Tongue (tissue), 1 donor: ENCODE measurements at regions not wholly inside any gene's neighbourhood (a gene's known extent, or its start where the extent isn't known, plus 50 kb on each side); places are given as distances from the start of the nearest gene placed in this dataset.
A peak's percentile ranks its signal among the peaks of the same experiment; 100 is the strongest.

Source experiments
- DNase-seq: peaks from one replicate; pipeline ENCODE4 v3.0.0-alpha.2; 2015

DNA sequence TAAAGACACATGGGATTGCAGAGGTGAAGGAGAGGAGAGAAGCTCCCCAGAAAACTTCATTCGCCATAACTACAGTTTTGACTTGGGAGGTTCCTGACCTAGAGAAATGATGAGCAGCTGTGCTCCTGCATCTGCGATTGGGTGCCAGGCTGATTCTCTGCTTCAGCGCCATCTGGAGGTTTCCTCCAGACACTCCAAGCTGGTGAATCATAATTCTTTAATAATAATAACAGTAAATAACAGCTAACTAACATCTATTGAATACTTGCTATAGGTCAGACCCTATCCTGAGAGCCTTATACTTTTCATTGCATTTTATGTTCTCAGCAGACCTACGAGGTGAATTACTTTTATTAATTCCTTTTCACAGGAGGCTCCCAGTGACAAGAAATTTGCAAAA is 575.8 kb downstream of the TOX3 start:
- DNase-seq = peak; percentile 19

DNA sequence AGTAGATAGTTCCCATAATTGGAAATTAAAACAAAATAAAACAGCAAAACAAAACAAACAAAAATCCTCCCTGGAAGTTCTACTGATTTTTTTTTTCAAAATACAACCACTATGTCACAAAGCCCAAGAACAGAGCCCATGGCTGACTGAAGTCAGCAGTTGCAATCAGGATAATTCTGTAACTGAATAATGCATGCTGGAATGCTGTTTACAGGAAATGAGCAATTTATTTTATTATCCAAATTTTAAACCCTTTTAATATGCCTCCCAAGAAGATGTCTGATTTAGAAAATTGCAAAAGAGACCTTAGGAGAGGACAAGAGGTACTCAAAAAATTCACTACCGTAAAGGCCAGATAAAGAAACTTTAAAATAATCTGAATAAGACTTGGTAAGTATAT is 578.2 kb downstream of the TOX3 start:
- DNase-seq = no peak

DNA sequence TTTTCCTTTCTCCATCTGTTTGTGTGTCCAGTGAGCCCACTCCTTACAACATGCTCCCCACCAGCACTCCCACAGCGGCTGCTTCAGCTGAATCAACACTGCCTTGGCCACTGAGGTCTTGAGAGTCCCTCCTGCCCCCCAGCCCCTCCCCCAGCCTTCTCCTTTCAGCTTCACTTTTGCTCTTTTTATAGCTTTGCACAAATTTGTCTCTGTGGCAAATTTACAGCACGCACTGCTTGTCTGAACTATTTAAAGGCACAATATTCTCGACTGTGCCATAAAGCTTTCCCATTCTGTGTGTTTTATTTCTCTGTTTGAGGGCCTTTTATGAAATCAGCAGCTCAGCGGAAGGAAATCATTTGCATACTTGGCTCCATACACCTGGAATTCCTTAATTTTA is 579.3 kb downstream of the TOX3 start:
- DNase-seq = no peak

DNA sequence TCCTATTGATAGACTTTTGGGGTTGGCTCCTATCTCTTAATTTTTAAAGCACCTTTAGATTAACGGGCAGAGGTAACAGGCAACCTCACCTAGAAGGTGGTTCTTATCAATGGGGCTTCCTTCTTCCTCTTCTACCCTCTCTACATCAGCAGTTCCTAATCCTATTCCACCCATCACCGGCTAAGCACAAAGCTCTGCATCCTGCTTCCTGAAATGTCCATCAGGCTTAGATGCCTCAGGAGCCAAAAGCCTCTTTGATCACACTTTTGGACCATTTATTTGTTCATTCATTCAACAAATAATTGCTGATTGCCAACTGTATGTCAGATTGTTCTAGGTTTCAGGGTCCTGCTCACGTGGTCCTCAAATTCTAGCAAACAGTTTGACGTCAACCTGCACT is 586.0 kb downstream of the TOX3 start:
- no peak for DNase-seq

DNA sequence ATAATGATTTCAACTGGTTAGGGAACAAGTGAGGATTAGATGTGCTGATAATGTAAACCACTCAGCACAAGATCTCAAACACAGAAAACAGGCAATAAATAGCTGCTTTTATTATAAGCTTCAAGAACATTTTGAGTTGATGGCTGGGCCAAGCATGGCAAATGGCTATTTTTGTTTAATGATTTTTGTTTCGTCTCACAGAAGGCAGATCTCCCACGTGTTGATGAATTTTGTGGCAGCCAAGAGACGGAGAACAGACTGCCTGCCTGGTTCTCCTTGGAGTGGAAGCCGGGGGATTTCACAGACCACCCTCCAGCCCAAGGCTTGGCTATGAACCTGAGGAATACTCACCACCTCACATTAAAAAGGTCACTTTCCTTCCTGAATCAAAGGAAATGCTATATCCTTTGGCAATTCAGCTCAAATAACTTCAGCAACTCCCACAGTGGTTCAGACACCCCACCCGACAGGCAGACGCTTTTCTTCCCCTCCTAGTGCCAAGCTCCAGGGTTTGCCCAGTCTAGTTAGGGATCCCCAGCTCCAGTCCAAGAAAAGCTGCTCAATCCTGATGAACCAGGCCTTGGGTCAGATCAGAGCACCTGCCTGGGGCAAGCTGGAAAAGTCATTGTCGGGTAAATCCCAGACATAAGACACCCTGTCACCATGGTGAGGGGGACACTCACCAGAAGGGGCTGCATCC is 593.5 kb downstream of the TOX3 start:
- no peak for DNase-seq

DNA sequence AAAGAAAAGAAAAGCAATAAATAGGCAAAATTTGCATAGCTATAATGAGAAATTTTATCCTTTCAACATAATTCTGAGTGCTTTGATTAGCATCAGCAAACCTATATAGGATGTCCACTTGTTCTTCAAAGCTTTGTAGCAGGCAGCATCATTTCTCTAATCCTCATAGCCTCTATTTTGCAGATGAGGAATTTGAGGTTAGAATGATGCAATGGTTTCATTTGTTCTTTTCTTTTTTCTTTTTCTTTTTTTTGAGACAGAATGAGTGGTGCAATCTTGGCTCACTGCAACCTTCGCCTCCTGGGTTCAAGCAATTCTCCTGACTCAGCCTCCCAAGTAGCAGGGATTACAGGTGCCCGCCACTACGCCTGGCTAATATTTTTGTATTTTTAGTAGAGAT is 594.4 kb downstream of the TOX3 start:
- DNase-seq = no peak

DNA sequence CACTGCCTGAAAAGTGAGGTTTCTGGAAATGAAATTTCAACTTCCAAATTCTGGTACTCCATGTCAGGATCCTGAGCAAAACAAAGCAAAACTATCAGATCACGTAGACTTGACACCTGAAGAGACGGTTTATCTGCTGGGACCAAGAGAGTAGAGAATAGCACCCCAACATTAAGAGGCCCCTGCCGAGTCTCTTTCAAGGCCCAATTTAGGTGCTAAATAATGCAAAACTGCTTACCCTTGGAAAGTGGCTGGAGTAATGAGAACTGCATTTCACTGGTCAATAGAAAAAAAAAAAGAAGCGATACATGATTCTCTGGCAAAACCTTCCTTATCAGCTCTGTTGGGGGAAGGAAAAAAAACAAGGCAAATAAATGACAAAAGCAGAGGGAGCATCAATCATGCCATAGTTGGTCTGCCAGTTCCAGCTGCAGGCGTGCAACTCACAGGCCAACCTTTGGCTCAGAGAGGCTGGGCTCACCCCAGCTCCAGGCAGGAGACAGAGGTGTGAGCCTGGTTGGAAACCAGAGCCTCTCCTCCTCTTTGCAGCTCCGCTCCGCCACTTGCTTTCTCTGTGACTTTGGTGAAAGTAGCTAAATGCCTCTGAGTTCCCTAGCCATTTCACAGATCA is 595.2 kb downstream of the TOX3 start:
- no peak for DNase-seq

DNA sequence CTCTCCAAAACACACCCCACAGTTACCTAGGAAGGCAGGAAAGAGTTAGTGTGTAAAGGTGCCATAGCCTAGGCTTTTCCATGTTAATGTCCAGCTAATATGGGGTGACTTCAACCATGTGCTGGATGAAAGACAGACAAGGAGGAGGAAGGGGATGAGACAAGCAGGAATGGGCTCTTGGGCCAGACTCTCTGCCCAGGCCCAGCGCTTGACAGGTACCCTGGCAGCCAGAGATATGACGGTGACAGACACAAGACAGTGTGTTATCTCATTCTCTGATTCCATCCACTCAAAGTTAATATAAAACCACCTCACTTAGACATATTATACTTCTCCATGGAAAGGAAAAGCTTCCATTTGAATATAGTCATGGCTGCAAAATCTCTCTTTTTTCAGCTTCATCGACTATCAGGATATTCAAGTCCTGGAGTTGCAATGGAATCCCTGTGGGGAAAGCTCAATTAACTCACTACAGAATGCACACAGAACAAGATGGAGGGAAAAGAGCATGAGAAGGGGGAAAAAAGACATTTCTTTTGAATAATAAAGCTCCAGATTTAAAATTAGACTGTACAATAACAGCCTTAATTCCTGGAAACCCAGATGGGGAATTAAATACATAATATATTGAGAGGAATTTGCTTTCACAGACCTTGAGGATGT is 596.7 kb downstream of the TOX3 start:
- no peak for DNase-seq

DNA sequence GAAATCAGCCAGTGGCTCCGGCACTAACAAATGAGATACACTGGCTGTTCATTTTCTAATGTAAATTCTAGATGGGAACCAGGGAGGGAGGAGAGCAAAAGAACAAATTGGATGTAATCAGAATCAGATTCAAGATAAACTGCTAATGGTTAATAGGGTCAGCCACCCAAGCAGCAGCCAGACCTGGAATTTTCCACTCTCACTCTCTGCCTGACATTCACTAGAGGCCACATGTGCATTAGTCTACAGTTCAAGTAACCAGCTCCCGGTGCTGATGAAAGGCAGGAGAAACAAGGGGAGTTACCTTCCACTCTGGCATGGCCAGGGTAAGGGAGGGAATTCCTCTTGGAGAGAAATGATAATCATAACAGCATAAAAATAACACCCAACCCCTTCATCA is 597.7 kb downstream of the TOX3 start:
- DNase-seq = no peak

DNA sequence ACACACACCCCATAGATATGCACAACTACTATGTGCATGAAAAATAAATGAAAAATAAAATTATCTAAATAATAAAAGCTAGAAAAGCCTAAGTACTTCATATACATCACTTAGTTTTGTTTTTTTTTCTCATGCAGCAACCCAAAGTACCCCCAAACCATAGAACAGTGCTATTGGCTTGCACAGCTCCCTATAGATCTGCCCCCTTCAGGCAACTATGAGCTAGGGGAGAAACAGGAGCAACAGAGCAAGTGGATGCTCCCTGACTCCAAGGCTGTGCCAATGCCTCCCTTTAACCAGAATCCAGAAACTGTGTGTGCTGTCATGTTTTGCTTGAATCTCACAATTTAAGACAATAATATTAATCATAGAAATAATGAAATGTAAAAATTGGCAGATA is 605.5 kb downstream of the TOX3 start:
- no peak for DNase-seq

DNA sequence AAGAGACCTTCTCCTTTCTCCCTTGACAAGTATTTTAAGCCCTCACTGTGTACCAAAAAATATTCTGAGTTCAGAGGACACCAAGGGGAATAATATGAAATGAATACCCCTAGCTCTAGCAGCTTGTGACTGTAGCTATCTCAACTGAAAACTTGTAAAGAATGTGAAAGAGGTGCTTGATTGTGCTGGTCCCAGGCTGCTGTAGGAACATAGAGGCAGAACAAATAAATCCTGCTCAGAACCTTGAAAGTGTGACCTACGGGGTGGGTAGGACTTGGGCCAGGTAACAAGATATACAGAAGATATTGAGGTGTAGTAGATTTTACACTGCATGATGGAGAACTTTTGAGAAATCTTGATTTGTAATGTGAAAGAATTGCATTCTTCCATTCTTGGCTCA is 606.8 kb downstream of the TOX3 start:
- DNase-seq = no peak

DNA sequence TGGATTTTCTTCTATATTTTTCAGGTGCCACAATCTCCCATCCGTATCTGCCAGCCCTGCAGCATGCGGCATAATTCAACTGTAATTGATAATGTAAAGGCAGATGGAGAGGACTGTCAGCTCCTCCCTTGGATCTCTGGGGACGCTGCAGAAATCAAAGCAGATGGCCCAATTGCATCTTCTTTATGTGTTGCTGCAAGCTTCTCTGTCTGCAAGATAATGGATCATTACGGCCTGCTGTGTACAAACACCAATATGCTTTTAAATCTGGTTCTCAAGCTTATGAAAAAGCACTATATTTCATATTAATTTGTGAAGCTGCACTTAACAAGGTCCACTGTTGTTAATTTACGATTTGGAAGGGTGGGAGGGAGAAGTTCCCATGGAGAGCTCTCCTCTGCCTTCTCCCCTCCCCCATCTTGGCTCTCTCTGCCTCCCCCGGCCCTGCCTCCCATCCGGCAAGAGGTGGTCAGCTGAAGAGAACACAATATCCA is 607.5 kb downstream of the TOX3 start:
- DNase-seq = peak; percentile 13

DNA sequence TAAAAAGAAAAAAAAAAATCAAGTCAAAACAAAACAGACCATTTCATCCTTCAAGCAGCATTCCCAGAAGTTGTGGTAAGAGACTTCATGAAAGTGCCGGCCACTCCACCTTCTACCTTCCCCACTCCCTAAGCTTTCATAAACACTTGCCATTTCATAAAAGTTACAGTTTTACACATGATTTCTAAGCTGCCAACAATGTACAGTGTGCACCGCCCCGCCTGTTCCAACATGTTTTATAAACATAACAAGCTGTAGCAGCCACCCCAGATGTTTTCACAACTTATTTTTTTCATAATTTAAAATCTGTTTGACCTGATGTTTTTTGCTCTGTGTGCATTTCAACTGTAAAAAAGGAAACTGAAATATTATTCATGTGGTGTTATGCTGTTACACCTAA is 608.1 kb downstream of the TOX3 start:
- peak; percentile 54 for DNase-seq

DNA sequence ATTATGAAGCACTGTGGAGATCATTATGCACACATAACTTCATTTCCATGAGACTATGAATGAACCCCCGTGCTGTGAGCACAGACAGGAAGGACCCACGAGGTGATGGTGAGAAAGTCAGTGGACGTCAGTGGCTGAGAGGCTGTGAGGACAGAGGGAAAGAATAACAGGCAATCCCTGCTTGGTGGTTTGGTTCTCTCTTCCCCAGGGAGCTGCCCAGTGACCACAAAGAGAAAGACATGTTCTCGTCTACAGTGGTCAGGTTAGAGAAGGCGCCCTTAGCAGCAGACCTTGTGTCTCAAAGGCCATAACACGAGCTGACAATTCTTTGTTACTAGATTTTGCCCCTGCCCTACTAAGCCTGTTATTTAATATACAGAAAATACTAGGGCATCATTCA is 609.2 kb downstream of the TOX3 start:
- no peak for DNase-seq

DNA sequence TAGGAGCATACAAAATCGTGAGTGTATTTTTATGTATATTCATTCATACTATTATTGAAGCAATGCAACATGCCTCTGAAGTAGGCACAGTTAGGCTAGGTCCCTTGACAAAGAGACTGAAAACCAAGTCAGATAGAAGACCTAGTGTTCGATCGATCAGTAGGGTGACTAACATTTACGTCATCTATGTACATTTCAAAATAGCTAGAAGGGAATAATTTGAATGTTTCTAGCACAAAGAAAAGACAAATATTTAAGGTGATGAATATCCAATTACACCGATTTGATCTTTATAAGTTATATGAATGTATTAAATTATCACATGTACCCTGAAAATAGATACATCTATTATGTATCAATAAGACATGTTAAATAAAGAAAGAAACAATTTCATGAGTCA is 610.1 kb downstream of the TOX3 start:
- DNase-seq = no peak

DNA sequence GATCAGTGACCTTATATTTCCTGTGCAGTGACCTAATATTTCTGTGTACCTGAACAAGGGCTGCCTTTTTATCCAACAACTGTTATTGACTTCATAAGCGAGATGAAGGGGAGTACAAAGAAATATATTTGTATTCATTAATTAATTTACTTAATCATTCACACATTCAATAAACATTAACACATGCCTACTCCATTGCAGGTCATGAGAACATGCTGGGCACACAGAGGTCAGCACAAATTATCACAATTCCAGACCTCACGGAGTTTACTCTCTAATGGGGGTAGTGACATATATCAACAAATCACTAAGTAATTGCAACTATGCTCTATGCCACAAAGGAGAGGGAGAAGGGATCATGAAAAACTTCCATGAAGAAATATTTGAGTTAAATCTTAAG is 614.6 kb downstream of the TOX3 start:
- no peak for DNase-seq

DNA sequence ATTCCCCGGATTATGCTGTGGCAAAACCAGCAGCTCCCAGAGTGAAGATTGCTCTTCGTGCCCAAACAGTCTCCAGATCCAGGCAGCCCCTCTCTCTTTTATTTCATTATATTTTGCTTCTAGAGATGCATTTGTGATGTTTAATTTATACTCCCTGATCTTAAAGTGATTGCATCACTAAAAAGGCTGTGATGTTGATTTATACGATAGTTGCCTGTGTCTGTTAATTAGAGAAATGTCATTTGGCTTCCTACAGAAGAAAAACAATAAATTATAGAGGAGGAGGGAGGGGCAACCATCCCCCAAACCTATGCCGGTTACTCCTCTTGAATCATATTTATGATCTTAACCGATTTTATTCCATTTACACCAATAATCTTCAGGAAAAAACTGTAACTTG is 615.3 kb downstream of the TOX3 start:
- no peak for DNase-seq

DNA sequence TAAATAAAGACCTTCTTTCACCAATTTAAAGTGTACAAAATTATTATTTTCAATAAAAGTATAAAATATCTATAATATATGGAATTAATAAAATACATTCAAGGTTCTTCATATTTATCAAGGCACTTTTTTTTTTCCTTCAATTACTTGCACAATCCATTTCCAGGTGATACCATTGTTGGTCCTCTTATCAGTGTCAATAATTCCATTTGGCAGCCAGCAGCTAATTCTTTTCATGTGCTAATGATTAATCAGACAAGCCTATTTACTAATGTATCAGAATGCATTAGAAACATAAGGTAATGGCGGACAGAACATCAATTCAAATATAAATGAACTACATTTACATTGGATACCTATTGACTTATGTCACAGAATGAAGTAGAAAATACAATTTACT is 622.2 kb downstream of the TOX3 start:
- DNase-seq = no peak

DNA sequence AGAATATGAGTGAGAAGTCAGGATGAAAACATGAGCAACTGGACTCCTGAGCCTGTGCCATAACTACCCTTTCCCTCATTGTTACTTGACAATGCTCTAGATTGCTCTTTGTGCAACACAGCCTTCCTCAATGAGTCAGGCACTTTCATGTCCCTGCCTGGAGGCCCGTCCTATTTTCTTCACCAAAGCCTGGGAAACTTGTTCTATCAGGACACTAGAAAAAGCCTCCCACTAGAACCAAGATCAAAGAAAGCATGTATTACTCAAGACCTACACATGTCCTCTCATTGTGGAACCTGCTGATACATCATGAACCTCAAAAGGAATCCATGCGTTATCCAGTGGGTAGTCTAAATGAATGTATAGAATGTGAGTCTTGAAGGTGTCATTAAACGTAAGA is 624.5 kb downstream of the TOX3 start:
- no peak for DNase-seq

DNA sequence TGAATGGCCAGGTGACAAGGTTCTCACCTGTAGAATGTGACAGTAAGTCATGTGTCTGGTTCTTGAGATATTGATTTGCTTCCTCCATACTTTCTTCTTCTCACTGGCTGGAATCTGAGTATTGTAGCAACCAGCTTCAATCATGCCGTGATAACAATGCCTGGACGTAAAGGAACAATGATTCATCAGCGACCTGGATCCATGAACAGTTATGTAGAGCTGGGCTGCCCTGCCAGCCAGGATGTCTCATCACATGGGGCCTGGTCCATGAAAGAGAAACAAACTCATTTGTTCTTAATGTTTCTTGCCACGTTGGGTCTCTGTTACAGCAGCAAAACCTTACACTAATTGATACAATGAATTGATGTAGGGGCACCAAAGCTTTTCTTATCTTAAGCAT is 627.2 kb downstream of the TOX3 start:
- DNase-seq = no peak

DNA sequence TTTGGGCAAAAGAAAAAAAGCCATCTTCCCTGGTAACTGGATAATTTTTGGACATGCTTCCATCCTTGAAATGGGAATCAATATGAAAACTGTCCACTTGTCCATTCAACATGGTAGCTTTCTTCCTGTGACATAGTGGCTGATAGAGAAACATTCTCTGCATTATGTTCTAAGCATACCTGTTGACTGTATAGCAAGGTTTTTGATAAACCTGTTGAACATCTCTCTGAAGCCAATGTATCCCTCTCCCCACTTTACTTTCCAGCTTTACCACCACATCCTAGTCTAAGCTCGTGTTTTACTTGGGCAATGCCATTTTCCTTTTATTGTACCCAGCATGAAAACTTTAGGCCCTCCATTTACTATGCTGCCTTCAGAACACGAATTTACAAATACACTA is 630.1 kb downstream of the TOX3 start:
- no peak for DNase-seq

DNA sequence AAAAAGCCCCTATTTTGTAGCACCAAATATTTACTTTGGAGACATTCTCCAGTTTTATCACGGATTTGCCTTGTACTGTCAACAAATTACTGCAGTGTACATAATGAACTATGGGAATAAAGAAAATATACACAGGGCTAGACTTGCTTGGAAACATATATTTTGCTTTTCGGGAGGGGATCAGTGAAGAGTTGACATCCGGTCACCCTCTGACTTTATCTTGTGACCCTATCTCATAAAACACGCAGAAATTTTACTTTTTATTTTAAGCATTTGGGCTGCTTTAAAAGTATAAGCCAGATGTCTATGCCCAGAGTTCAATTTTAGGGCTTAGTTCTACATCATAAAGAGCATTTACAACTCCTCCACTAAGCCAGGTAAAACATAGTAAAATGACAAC is 630.7 kb downstream of the TOX3 start:
- DNase-seq = no peak

DNA sequence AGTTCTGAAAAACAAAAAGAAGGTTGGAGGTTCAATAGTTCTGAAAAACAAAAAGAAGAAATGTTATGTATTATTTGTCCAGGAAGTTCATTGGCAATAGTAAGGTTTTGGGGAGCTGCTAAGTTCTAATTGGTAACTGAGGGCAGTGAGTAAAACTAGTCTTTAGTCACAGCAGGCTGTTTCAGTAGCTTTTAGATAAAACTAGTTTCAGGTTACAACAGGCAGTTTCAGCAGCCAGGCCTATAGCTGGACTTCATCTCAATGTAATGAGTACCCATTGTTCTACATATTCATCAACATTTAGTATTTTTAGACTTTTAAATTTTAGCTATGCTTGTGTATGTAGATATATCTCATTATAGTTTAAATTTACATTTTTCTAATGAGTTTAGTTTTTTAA is 639.3 kb downstream of the TOX3 start:
- DNase-seq = no peak

DNA sequence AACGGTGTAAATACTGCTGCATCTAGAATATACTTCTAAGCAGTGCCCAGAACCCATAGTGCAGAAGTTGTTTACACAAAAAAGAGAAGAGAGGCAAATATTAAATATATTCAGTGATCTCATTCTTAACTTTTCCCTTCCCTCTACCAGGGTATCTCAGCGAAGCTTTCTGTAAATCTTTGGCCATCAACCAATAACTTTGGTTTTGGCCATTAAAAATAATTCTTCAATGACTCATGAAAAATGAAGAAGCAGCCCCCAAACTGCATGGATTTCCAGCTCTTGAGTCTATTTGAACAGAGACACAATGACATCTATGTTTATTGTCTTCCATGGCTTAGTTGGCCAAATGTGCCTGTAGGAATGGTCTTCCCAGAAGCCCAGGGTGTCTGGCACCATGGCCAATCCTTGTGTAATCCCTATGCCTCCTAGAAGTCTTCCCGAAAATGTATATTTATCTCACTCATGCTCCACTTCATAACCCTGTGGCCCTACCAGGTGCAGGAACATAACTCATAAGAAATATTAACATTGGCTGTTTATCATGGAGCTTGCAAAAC is 646.6 kb downstream of the TOX3 start:
- DNase-seq = no peak
